GM12865 (cell line): ENCODE measurements at regions not wholly inside any gene's neighbourhood (a gene's known extent, or its start where the extent isn't known, plus 50 kb on each side); places are given as distances from the start of the nearest gene placed in this dataset.

Experiments
- DNase-seq: peaks from one replicate; pipeline ENCODE4 v3.0.0; 2010; ENCODE audit warnings: low read depth
- H3K4me3 ChIP-seq: 2 replicates; pipeline ENCODE4 v1.5.1; 2011; ENCODE audit warnings: mild to moderate bottlenecking, low read depth, low read length, control low read depth
- TF ChIP-seq, protein P1 (sequence below): IDR thresholded peaks from 2 replicates; pipeline ENCODE4 v1.5.1; 2011; ENCODE audit warnings: low read length, control low read depth, low read depth, inconsistent platforms; ENCODE audit not compliant: insufficient read depth; ENCODE audit errors: missing control alignments

DNA sequence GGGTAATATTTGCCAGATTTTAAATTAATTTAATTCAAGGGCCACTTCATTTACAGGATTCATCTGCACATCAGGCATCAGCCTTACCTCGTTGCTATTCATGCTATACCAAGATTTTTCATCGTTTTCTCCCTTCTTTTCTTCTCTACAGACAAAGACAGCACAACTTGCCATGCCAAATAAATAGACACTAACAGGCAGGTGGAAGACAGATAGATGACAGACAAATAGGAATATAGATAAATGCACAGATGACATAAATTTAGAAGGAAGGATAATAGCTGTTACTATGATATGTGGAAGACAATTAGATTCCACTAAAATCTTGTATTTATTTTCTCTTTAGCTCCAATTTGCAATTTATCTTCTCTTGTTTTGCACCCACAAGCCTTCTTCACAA is 164.5 kb upstream of the ARX start:
- TF ChIP-seq, protein P1, sequence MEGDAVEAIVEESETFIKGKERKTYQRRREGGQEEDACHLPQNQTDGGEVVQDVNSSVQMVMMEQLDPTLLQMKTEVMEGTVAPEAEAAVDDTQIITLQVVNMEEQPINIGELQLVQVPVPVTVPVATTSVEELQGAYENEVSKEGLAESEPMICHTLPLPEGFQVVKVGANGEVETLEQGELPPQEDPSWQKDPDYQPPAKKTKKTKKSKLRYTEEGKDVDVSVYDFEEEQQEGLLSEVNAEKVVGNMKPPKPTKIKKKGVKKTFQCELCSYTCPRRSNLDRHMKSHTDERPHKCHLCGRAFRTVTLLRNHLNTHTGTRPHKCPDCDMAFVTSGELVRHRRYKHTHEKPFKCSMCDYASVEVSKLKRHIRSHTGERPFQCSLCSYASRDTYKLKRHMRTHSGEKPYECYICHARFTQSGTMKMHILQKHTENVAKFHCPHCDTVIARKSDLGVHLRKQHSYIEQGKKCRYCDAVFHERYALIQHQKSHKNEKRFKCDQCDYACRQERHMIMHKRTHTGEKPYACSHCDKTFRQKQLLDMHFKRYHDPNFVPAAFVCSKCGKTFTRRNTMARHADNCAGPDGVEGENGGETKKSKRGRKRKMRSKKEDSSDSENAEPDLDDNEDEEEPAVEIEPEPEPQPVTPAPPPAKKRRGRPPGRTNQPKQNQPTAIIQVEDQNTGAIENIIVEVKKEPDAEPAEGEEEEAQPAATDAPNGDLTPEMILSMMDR, result no peak
- H3K4me3 ChIP-seq, result no peak overlapping the region
- DNase-seq, result no peak

DNA sequence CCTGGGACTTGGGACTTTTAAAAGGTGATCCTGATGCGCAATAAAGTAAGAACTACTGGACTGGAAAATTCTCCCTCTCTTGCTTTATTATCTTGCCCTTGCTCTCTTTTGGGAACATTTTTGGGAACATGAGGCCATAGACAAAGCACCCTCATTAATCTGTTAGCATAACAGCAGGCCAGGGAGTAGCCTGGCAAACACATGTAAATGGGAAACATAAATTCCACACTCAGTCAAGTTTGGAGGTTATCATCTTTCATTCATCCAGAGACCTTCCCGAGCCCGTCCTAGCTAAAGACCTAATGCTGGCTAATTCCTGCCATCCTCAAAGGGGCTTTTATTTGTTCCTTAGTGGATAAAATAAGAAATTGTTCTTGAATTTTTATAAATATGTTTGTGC is 162.8 kb upstream of the ARX start:
- TF ChIP-seq, protein P1, result no peak
- DNase-seq, result no peak
- H3K4me3 ChIP-seq, result no peak overlapping the region

DNA sequence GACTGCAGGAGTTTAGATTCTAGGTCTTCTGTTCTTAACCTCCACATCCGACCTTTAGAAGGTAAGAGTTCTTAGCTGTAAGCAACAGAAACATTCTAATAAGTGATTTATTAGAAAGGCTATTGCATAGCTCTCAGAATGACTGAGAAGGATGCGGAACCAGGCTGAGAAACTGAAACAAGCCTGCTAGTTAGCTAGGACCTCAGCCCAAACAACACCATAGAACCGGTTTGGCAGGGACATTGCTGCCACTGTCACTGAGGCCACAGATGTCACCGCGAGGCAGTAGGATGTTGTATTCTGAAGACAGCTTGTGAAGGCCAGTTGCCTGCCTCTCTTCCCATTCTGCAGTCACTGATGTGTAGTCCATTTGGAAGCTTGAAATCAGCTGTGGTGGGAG is 160.0 kb upstream of the ARX start:
- TF ChIP-seq, protein P1, result no peak
- no peak overlapping the region for H3K4me3 ChIP-seq
- no peak for DNase-seq

DNA sequence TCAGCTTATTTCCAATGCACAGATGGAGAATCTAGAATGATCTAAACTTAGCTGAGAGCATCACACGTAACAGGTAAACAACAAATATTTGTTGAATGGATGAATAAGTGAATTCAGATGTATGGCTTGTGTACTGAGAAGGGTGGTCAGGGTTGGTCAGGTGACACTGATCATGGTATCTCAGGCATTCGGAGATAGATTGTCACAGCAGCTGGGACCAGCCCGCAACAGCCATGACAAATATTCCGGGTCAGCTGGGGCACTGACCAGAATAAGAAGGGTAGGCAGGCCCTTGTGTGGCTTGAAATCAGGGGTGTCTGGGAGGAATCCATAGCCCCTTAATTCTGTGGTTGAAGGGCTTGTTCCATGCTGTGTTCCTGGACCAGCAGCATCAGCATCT is 159.4 kb upstream of the ARX start:
- no peak for DNase-seq

DNA sequence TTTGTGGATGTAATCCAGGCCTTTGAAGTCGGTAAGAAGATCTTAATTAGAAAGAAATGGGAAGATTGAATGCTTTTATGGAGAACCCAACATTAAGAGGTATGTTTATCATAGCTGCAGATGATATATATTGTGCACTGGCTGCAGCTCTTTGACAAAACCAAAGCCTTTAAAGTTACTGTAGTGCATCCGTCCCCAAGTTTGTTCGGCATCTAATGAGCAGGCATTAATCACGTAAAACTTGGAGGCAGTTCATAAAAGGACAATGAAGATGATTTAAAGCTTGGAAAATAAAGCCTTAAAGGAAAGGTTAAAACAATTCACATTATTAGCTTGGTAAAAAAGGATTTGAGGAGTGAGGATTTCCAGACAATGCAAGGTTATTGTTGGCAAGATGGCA is 150.8 kb upstream of the ARX start:
- TF ChIP-seq, protein P1, result no peak
- DNase-seq, result no peak
- no peak overlapping the region for H3K4me3 ChIP-seq

More for the DNA sequence above, 159.4 kb upstream of the ARX start:
- H3K4me3 ChIP-seq, result no peak overlapping the region
- TF ChIP-seq, protein P1, result no peak

DNA sequence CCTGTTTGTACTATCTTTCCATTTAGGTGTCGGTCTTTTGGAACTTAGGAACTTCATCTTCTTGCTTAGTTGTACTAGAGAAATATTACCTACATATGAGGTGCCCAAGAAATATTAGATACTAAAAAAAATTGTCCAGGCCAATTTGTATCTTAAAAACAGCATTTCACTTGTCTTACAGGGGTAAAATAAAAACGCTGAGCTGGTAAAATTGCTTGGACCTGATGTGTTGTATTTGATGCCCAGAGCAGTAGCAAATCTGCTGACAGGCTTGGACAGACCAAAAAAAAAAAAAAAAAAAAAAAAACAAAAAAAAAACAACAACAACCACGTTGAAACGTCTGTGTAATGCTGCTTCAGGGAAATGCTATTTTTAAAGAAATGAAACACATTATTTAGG is 150.4 kb upstream of the ARX start:
- no peak overlapping the region for H3K4me3 ChIP-seq
- DNase-seq, result no peak
- TF ChIP-seq, protein P1, result no peak

DNA sequence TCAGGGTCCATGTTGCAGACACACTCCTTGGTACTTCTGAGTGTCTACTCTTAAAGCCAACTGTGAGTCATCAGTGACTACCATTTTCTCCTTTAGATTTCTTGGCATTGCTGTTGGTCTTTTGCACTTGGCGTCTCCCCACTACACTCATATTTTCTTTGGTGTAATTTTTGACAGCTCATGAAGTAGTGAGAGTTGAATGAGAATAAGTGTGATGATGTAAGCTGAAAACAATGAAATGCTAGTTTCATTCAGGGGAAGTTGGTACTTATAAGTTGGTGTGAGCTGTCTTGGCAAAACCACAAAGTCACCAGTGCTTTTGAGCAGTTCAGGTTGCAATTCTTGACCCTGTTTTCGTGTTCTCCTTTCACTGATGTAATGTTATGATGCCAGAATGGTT is 142.9 kb upstream of the ARX start:
- no peak for DNase-seq
- TF ChIP-seq, protein P1, result no peak
- no peak overlapping the region for H3K4me3 ChIP-seq
